Natural killer cell treated with Interleukin-12 subunit alpha and Interleukin-12 subunit beta and Interleukin-15 and Interleukin-18, amount 100 ng/mL, for 72 hours (primary cell): ENCODE measurements at regions not wholly inside any gene's neighbourhood (a gene's known extent, or its start where the extent isn't known, plus 50 kb on each side); places are given as distances from the start of the nearest gene placed in this dataset.

Experiments
- ATAC-seq, 2 donors: fragments of 150-1000 bp; cut with Tn5 transposase in 1 of 2; sonication (Bioruptor Pico), chemical (Tn5 transposase) in 1 of 2; 2 replicates each; pipeline ENCODE4 v1.10.0; 2021
- DNase-seq: peaks from one replicate; pipeline ENCODE4 v3.0.0; 2022; ENCODE audit warnings: low spot score
- H3K27ac Mint-ChIP-seq, 2 donors: 1 replicate in 1 of 2; 2 replicates in 1 of 2; pipeline ENCODE4 v1.8.0; 2022; ENCODE audit warnings: mixed read lengths in 2 of 2, mild to moderate bottlenecking in 1 of 2, moderate library complexity in 1 of 2
- H3K27me3 Mint-ChIP-seq, 2 donors: 1 replicate in 1 of 2; 2 replicates in 1 of 2; pipeline ENCODE4 v1.8.0; 2022; ENCODE audit warnings: mixed read lengths in 2 of 2
- H3K36me3 Mint-ChIP-seq: one replicate; pipeline ENCODE4 v1.8.0; 2022; ENCODE audit warnings: mixed read lengths
- H3K4me1 Mint-ChIP-seq, 2 donors: 1 replicate in 1 of 2; 2 replicates in 1 of 2; pipeline ENCODE4 v1.8.0; 2022; ENCODE audit warnings: low read depth in 2 of 2, mixed read lengths in 2 of 2, mild to moderate bottlenecking in 1 of 2
- H3K4me3 Mint-ChIP-seq: one replicate; pipeline ENCODE4 v1.8.0; 2022; ENCODE audit warnings: mixed read lengths
- H3K9me3 Mint-ChIP-seq: 2 replicates; pipeline ENCODE4 v1.8.0; 2022; ENCODE audit warnings: mixed read lengths

DNA sequence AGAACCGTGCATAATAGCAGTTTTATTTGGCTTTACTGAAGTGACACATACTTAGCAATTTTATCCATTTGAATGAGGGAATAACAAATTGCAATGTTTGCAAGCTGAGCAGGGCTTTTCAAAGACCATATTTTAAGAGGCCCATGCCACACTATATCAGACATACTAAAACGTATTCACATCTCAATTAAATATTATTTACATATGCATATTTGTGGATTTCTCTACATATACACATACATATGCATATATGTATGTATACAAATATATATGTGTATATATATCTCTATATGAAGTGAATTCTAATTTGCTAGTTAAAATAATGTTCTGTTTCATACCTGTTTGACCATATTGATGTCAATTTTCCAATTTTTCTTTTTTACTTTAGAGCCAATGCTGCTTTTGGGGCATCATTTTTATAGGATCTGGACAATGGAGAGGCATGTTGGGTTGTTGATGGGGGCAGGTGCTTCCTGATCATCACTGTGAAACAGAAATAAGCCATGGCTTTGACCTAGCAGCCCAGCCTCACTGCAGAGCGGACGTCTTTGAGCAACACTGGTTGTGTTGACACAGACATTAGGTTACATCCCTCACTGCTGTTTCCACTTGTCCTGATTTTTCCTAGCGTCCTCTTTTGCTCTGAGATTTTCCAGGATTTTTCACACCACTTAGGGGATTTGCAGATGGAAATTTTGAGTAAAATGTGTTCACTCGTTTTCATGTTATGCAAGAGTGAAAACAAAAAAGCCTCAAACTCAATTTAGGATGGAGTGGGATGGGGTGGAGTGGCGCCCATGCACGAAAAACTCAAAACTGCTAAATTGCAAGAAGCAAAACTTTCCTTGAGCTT, 56.9 kb downstream of the RDH14 start:
- peaks cover 11 to 26% of the 10 kb centered on the region in 2 donors for H3K27me3 Mint-ChIP-seq
- ATAC-seq (no peak), DNase-seq (no peak)
- H3K4me3 Mint-ChIP-seq = no peak overlapping the region
- H3K9me3 Mint-ChIP-seq = no peaks in the 10 kb centered on the region
- peaks cover 0 to 6% of the 10 kb centered on the region in 2 donors for H3K4me1 Mint-ChIP-seq
- H3K36me3 Mint-ChIP-seq = no peaks in the 10 kb centered on the region
- no peak overlapping the region for H3K27ac Mint-ChIP-seq

DNA sequence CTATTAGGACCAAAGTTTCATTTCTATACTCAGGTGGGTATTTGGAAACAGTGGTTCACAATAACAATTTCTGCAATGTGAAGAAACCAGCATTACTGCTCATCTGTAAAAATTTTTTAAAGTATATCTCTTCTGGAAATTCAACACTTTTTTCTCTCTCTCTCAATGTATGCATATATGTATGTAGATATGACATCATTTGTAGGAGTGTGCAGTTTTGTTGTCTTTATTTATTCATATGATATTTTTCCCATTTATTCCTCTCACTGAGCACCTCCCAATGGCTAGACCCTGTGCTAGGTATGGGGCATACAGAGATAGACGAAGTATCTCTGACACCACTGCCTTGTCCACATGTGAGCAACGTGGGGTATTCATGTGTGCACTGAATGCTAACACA, 58.3 kb downstream of the RDH14 start:
- Mint-ChIP-seq H3K4me3 (no peak overlapping the region), H3K27me3 (peaks cover 11 to 26% of the 10 kb centered on the region in 2 donors), H3K27ac (no peak overlapping the region), H3K4me1 (peaks cover 0 to 3% of the 10 kb centered on the region in 2 donors), H3K36me3 (no peaks in the 10 kb centered on the region), H3K9me3 (no peaks in the 10 kb centered on the region)
- no peak for ATAC-seq
- no peak for DNase-seq

DNA sequence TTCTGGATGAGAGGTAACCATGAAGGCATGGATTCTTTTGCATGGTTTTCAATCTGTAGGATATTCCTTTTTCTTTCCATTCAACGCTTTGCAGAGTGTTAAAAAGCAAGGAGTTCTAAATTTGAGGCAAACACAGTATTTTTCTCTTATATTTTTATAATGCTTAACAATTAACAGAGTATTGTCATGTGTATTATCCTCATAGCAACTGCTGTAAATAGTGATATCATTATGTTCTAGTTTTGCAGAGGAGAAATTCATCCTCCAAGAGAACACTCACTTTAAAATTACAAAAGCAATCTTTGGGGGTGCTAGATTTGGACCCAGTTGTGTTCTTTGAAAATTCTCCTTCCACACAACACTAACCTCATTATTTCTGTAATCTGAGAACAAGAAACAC, 58.7 kb downstream of the RDH14 start:
- Mint-ChIP-seq H3K27ac (no peak overlapping the region), H3K27me3 (peaks cover 12 to 30% of the 10 kb centered on the region in 2 donors), H3K36me3 (no peaks in the 10 kb centered on the region), H3K4me3 (no peak overlapping the region), H3K4me1 (no peaks in the 10 kb centered on the region), H3K9me3 (no peaks in the 10 kb centered on the region)
- ATAC-seq = no peak
- no peak for DNase-seq

DNA sequence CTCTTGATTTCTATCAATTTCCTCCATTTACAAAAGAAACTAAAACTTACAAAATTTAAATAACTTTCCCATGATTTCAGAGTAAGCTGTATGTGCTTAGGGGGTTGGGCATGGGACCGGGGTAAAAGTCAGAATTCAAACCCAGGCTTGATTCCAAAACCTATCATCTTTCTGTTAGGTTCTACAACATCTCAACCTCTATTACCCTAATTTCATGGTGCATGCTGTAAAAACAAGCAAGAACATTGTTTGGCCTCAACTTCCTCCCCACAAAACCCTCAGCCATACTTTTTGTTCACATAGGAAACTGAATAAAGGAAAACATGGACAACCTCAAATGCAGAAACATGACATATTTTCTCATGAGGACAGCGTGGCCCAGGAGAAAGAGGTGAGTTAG, 59.3 kb downstream of the RDH14 start:
- ATAC-seq = no peak
- H3K9me3 Mint-ChIP-seq = no peaks in the 10 kb centered on the region
- H3K4me1 Mint-ChIP-seq = no peaks in the 10 kb centered on the region
- DNase-seq = no peak
- H3K27me3 Mint-ChIP-seq = peaks cover 16 to 35% of the 10 kb centered on the region in 2 donors
- H3K36me3 Mint-ChIP-seq = no peaks in the 10 kb centered on the region
- no peak overlapping the region for H3K27ac Mint-ChIP-seq
- H3K4me3 Mint-ChIP-seq = no peak overlapping the region

DNA sequence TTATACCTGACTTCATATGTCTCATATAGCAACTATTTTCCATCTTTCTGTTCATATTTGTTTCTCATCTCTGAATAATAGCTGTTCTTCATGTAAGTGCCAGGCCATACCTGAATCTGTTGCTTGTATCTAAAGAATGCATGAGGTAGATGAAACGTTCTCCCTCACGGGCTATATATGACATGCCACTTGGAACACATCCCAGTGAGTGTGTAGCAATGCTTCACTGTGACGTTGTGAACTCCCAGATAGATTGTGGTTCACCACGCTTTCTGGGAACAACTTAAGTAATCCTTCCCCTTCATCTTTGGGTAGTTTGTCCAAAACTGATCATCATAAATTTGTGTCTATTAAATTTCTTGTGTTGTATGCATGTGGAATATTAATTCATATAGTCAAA, 60.1 kb downstream of the RDH14 start:
- no peak for ATAC-seq
- H3K27me3 Mint-ChIP-seq = peaks cover 12 to 35% of the 10 kb centered on the region in 2 donors
- no peak overlapping the region for H3K27ac Mint-ChIP-seq
- no peak overlapping the region for H3K4me3 Mint-ChIP-seq
- H3K4me1 Mint-ChIP-seq = no peaks in the 10 kb centered on the region
- DNase-seq = no peak
- no peaks in the 10 kb centered on the region for H3K36me3 Mint-ChIP-seq
- H3K9me3 Mint-ChIP-seq = no peaks in the 10 kb centered on the region

DNA sequence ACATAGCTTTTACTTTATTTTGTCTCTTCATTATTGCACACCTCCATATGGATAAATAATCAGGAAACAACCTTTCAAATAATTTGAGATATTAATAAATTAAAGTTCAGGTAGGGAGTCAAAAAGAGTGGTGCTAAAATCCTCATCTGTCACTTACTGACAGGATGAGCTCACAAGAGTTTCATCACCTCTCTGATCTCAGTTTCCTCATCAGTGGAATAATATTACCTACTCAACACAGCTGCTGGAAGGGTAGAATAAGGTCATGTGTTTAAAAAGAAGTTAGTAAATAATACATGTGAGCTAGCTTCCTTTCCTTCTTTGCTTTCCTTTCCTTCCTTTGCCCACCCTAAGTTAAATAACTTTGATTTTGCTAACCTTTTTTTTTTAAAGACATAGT, 61.9 kb downstream of the RDH14 start:
- ATAC-seq = no peak
- Mint-ChIP-seq H3K27me3 (peaks cover 15 to 42% of the 10 kb centered on the region in 2 donors), H3K27ac (no peak overlapping the region)

DNA sequence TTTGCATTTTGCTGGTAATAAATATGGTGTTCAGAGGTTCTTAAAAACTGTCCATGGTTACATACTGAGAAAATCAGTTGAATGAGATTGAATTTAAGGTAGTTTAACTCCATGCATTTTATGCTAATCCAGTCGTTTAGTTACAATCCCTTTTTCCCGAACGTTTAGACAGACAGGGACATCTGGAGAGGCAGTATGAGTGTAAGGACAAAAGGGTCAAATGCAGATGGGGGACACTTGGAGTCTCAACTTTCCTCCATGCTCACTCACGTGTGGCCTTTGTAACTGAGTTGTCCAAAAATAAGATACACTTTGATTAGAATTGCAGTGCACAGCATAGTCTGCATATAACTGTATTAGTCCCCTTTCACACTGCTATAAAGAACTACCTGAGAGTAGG, 63.9 kb downstream of the RDH14 start:
- Mint-ChIP-seq H3K27ac (no peak overlapping the region), H3K4me3 (no peak overlapping the region), H3K4me1 (no peaks in the 10 kb centered on the region), H3K36me3 (no peaks in the 10 kb centered on the region), H3K9me3 (no peaks in the 10 kb centered on the region), H3K27me3 (peaks cover 18 to 45% of the 10 kb centered on the region in 2 donors)
- no peak for DNase-seq
- ATAC-seq = no peak

More for the DNA sequence above, 61.9 kb downstream of the RDH14 start:
- H3K4me1 Mint-ChIP-seq = no peaks in the 10 kb centered on the region
- no peak for DNase-seq
- H3K9me3 Mint-ChIP-seq = no peaks in the 10 kb centered on the region
- no peak overlapping the region for H3K4me3 Mint-ChIP-seq
- no peaks in the 10 kb centered on the region for H3K36me3 Mint-ChIP-seq

DNA sequence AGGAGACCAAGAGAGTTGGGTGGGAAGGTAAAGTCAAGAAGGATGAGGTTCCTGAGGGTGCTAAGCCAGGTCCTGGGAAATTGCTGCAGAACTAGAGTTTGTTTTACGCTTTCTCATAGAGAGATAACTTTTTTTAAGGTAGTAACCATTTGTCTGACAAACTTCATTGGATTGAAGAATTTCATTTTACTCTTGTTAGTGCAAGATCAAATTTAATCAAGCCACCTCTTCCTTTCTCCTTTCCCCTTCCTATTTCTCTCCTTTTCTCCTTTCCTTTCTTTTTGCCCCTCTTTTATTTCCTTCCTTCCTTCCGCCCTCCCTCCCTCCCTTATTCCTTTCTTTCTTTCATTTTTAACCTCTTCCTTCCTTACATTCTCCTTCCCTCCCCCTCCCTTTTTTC, 65.4 kb downstream of the RDH14 start:
- no peak for ATAC-seq
- no peaks in the 10 kb centered on the region for H3K36me3 Mint-ChIP-seq
- DNase-seq = no peak
- no peak overlapping the region for H3K27ac Mint-ChIP-seq
- no peak overlapping the region for H3K4me3 Mint-ChIP-seq
- no peaks in the 10 kb centered on the region for H3K4me1 Mint-ChIP-seq
- H3K9me3 Mint-ChIP-seq = no peaks in the 10 kb centered on the region
- H3K27me3 Mint-ChIP-seq = peaks cover 23 to 53% of the 10 kb centered on the region in 2 donors

DNA sequence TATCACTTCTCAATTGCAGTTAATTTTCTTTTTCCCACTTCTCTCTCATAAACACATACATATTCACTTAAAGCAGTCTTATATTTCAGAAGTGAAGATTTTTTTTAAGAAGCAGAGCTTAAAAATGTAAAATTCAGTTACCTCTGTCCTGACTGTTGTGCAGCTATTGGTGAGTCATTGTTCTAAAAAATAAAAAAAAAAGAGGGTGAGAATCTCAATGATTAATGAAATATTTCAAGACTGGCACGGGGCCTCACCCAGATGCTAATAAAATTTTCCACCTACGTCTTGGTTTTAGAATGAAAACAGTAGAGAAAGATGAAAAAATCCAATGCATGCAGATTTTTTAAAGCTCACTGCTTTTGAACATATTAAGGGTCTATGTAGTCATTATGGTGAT, 67.7 kb downstream of the RDH14 start:
- H3K27me3 Mint-ChIP-seq = peaks cover 21 to 54% of the 10 kb centered on the region in 2 donors
- no peaks in the 10 kb centered on the region for H3K9me3 Mint-ChIP-seq
- ATAC-seq = no peak
- no peak overlapping the region for H3K4me3 Mint-ChIP-seq
- H3K4me1 Mint-ChIP-seq = no peaks in the 10 kb centered on the region
- no peaks in the 10 kb centered on the region for H3K36me3 Mint-ChIP-seq
- no peak overlapping the region for H3K27ac Mint-ChIP-seq
- no peak for DNase-seq

DNA sequence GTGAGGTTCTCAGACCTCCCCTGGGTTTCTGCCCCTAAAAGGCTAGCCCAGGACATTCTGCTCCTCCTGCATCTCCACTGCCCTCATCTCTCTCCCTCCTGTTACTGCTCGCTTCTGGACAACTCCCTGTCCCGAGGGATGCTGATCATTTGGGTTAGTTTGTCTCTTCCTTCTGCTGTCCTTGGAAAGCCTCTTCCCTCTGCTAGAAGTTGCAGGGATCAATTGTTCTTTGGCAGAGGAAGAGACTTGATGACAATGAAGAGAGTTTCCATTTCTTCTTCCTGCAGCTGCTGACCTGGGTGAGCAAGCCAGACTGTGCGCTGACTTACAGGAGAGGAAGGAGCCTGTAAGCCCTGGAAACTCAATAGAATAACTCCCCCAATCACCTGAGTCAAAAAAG, 68.9 kb downstream of the RDH14 start:
- Mint-ChIP-seq H3K36me3 (no peaks in the 10 kb centered on the region), H3K27ac (no peak overlapping the region), H3K4me3 (no peak overlapping the region), H3K4me1 (no peaks in the 10 kb centered on the region), H3K9me3 (no peaks in the 10 kb centered on the region), H3K27me3 (peaks cover 19 to 52% of the 10 kb centered on the region in 2 donors)
- ATAC-seq (no peak), DNase-seq (no peak)

DNA sequence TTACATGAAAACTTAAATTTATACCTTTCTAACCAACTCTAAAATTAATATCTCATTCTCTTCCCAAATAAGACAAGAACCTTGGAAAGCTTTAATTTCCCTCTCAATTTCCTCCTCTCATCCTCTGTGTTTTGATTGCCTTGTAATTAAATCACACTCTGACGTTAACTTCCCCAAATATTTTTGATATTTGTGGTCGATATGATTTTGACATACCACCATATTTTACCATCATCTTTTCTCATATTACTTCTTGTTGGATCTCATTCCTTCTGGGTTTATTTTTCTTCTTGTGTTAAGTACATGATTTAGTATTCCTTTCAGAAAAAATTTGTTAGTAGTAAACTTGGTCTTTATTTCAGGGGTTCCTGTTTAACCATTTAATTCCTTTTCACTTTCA, 69.6 kb downstream of the RDH14 start:
- Mint-ChIP-seq H3K27me3 (peaks cover 14 to 46% of the 10 kb centered on the region in 2 donors), H3K4me3 (no peak overlapping the region), H3K9me3 (no peaks in the 10 kb centered on the region), H3K27ac (no peak overlapping the region), H3K4me1 (no peaks in the 10 kb centered on the region), H3K36me3 (no peaks in the 10 kb centered on the region)
- ATAC-seq (no peak), DNase-seq (no peak)

DNA sequence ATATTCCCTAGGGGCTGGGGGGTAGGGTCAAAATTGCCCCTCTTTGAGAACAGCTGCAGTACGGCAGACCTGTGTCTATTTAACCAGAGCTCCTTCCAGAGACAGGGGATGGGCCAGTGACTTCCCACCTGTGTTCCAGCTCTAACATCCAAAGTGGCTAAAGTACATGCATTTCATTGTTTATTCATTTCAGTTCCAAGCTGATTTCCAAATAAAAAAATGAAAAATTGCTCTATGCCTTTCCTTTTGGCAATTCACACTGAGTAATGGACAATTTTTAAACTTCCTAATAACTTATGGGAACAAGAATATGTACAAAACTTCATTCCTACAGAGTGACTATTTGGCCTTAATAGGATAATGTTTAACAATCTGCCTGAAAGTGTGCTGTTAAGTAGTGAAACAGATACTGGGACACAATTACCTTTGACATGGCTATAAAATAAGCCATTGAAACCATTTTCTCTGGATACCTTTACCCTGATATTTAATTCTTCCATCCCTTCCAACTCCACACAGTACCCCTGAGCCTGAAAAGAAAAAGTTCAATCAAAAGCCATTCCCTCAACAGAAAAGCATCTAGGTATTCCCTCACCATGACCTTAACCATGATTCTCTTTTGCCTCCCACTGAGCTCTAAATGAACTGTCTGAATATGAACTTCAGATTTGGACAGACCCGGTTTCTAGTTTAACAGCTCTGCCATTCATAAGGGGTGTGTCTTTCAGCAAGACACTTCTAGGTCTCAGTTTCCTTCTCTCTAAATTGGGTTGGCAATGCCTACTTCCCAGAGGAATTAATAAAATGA, 73.1 kb downstream of the RDH14 start:
- peaks cover 9 to 23% of the 10 kb centered on the region in 2 donors for H3K27me3 Mint-ChIP-seq
- no peaks in the 10 kb centered on the region for H3K36me3 Mint-ChIP-seq
- ATAC-seq = no peak
- no peak overlapping the region for H3K27ac Mint-ChIP-seq
- no peak overlapping the region for H3K4me3 Mint-ChIP-seq
- no peak for DNase-seq
- no peaks in the 10 kb centered on the region for H3K9me3 Mint-ChIP-seq
- no peaks in the 10 kb centered on the region for H3K4me1 Mint-ChIP-seq

DNA sequence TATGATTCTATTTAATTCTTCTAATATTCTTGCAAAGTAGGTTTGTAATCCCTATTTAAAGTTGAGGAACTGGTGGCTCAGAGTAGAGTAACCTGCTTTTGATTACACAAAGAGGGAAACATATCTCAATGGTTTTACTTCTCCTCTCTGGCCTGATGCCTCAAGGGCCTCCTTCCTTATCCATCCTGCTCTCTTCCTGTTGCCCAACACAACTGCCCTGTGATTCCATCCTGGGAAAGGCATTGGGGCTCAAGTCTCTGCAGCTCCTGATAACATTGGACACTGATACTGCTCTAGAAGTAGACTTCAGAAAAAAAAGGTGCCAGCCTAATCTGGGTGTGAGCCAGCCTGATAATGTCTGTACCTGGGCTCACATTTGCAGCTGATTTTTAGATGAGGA, 75.8 kb downstream of the RDH14 start:
- H3K4me1 Mint-ChIP-seq = no peaks in the 10 kb centered on the region
- ATAC-seq (no peak), DNase-seq (no peak)
- no peaks in the 10 kb centered on the region for H3K36me3 Mint-ChIP-seq
- H3K9me3 Mint-ChIP-seq = no peaks in the 10 kb centered on the region
- no peak overlapping the region for H3K27ac Mint-ChIP-seq
- peaks cover 4% of the 10 kb centered on the region in 2 donors for H3K27me3 Mint-ChIP-seq
- no peak overlapping the region for H3K4me3 Mint-ChIP-seq

DNA sequence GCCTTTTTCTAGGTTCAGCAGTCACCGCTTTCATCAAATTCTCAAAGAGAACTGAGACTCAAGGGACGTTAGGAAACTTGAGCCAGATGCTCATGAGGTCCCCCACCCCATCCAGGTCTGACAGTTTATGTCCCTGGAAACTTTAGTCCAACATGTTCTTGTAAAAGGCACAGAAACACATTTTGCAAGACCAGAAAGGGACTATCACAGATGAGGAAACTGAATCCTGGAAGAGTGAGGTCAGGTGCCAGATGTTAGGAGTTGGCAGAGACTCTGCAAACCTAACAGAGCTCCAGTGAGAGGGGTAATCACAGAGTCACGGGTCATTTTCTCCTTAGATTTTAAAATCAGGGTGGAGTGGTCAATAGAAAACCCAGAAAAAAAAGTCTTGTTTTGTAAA, 76.6 kb downstream of the RDH14 start:
- Mint-ChIP-seq H3K4me1 (no peaks in the 10 kb centered on the region), H3K27me3 (peaks cover 4% of the 10 kb centered on the region in 2 donors), H3K36me3 (no peaks in the 10 kb centered on the region), H3K27ac (no peak overlapping the region), H3K4me3 (no peak overlapping the region), H3K9me3 (no peaks in the 10 kb centered on the region)
- DNase-seq = no peak
- ATAC-seq = no peak
